Neuronal stem cell (in vitro differentiated cells): ENCODE measurements at regions not wholly inside any gene's neighbourhood (a gene's known extent, or its start where the extent isn't known, plus 50 kb on each side); places are given as distances from the start of the nearest gene placed in this dataset.

Experiments
- DNase-seq: peaks from one replicate; pipeline ENCODE4 v3.0.0-alpha.2; 2013; ENCODE audit warnings: low spot score
- H2AFZ ChIP-seq: one replicate; pipeline ENCODE4 v1.6.1; 2013; ENCODE audit warnings: mild to moderate bottlenecking, low read length, inconsistent platforms
- H2AK5ac ChIP-seq: 2 replicates; pipeline ENCODE4 v1.6.1; 2013; ENCODE audit warnings: low read depth, mild to moderate bottlenecking, inconsistent platforms, low read length, moderate library complexity, mixed read lengths
- H2BK120ac ChIP-seq: 2 replicates; pipeline ENCODE4 v1.6.1; 2013; ENCODE audit warnings: low read depth, mild to moderate bottlenecking, inconsistent platforms, low read length, moderate library complexity, mixed read lengths
- H2BK12ac ChIP-seq: one replicate; pipeline ENCODE4 v1.6.1; 2013; ENCODE audit warnings: low read length, inconsistent platforms
- H2BK15ac ChIP-seq: 2 replicates; pipeline ENCODE4 v1.6.1; 2013; ENCODE audit warnings: mild to moderate bottlenecking, low read length, inconsistent platforms, mixed read lengths
- H2BK5ac ChIP-seq: one replicate; pipeline ENCODE4 v1.6.1; 2013; ENCODE audit warnings: inconsistent platforms, mild to moderate bottlenecking, low read length, moderate library complexity
- H3K14ac ChIP-seq: one replicate; pipeline ENCODE4 v1.6.1; 2013; ENCODE audit warnings: low read length, inconsistent platforms
- H3K18ac ChIP-seq: 2 replicates; pipeline ENCODE4 v1.6.1; 2013; ENCODE audit warnings: low read length, inconsistent platforms
- H3K23ac ChIP-seq: 2 replicates; pipeline ENCODE4 v1.6.1; 2013; ENCODE audit warnings: low read depth, mild to moderate bottlenecking, mixed read lengths, low read length, inconsistent platforms; ENCODE audit not compliant: poor library complexity
- H3K27ac ChIP-seq: replicated peaks from 3 replicates; pipeline ENCODE4 v1.5.1; 2013; ENCODE audit warnings: low read length, inconsistent platforms
- H3K27me3 ChIP-seq, 3 experiments: 2 replicates each; pipeline ENCODE4 v1.6.1; 2013; ENCODE audit warnings: low read length in 3 of 3, mild to moderate bottlenecking in 2 of 3, inconsistent platforms in 1 of 3, low read depth in 1 of 3, mixed read lengths in 1 of 3, moderate library complexity in 1 of 3; ENCODE audit not compliant: control insufficient read depth in 3 of 3, insufficient read depth in 3 of 3
- H3K36me3 ChIP-seq, 2 donors: replicated peaks in 1 of 2; 2 replicates each; pipeline ENCODE4 v1.6.1; 2013; ENCODE audit warnings: low read length in 2 of 2; ENCODE audit not compliant: control insufficient read depth in 2 of 2, insufficient read depth in 2 of 2
- H3K4ac ChIP-seq: 2 replicates; pipeline ENCODE4 v1.6.1; 2013; ENCODE audit warnings: inconsistent platforms, mild to moderate bottlenecking, low read length, moderate library complexity
- H3K4me1 ChIP-seq, 2 donors: 1 replicate in 1 of 2; 2 replicates in 1 of 2; pipeline ENCODE4 v1.6.1; 2013; ENCODE audit warnings: low read length in 2 of 2, low read depth in 1 of 2; ENCODE audit not compliant: control insufficient read depth in 2 of 2, insufficient read depth in 1 of 2
- H3K4me2 ChIP-seq: one replicate; pipeline ENCODE4 v1.6.1; 2013; ENCODE audit warnings: mild to moderate bottlenecking, low read length, inconsistent platforms; ENCODE audit not compliant: insufficient read depth, poor library complexity, severe bottlenecking
- H3K4me3 ChIP-seq, 2 donors: 2 replicates each; pipeline ENCODE4 v1.5.1; 2013; ENCODE audit warnings: low read length in 2 of 2, mild to moderate bottlenecking in 2 of 2, inconsistent platforms in 1 of 2, moderate library complexity in 1 of 2
- H3K79me1 ChIP-seq: one replicate; pipeline ENCODE4 v1.6.1; 2013; ENCODE audit warnings: low read depth, mild to moderate bottlenecking, inconsistent platforms, low read length, moderate library complexity
- H3K9ac ChIP-seq: one replicate; pipeline ENCODE4 v1.6.1; 2013; ENCODE audit warnings: mild to moderate bottlenecking, low read depth, low read length, inconsistent platforms; ENCODE audit not compliant: poor library complexity
- H3K9me3 ChIP-seq, 2 donors: replicated peaks in 1 of 2; 2 replicates each; pipeline versions ENCODE3 to v1.6.1; 2013; ENCODE audit warnings: low read length in 2 of 2, mild to moderate bottlenecking in 2 of 2, inconsistent platforms in 1 of 2, low read depth in 1 of 2, mixed read lengths in 1 of 2, moderate library complexity in 1 of 2; ENCODE audit not compliant: control insufficient read depth in 2 of 2, insufficient read depth in 1 of 2
- H4K8ac ChIP-seq: one replicate; pipeline ENCODE4 v1.6.1; 2013; ENCODE audit warnings: low read depth, mild to moderate bottlenecking, inconsistent platforms, low read length, moderate library complexity
- H4K91ac ChIP-seq: one replicate; pipeline ENCODE4 v1.6.1; 2013; ENCODE audit warnings: low read length, low read depth, mild to moderate bottlenecking, inconsistent platforms; ENCODE audit not compliant: poor library complexity
- WGBS, 2 donors: extraction: QIAGEN DNeasy Blood & Tissue Kit; methylation state at CpG; one replicate each; pipeline ENCODE4 v1.1.7; 2013; ENCODE audit warnings: missing lambda C conversion rate in 2 of 2, mixed read lengths in 1 of 2; ENCODE audit not compliant: insufficient read length in 2 of 2, insufficient replicate concordance in 1 of 2; ENCODE audit errors: extremely low coverage in 2 of 2; 5-methylcytosine and 5-hydroxymethylcytosine counted together

GRCh38 chr13:74253161-74253560 lies 119.0 kb upstream of the KLF12 start:
- Histone ChIP-seq H2BK12ac (no peak overlapping the region), H3K14ac (no peak overlapping the region), H3K23ac (no peak overlapping the region), H3K18ac (no peak overlapping the region), H2AFZ (no peak overlapping the region), H2BK5ac (no peak overlapping the region), H3K4me3 (no peak overlapping the region), H4K8ac (no peak overlapping the region), H2AK5ac (no peak overlapping the region), H2BK15ac (no peak overlapping the region), H3K4me1 (no peaks in the 10 kb centered on the region), H3K9me3 (peaks cover 0 to 1% of the 10 kb centered on the region in 2 donors), H2BK120ac (no peak overlapping the region), H3K4ac (no peak overlapping the region), H3K27me3 (no peaks in the 10 kb centered on the region), H3K4me2 (no peak overlapping the region), H3K27ac (no peak overlapping the region), H3K79me1 (no peaks in the 10 kb centered on the region), H3K36me3 (no peaks in the 10 kb centered on the region), H3K9ac (no peak overlapping the region), H4K91ac (no peak overlapping the region)
- no CpG with 5 or more reads among the region's 1 CpG for WGBS, 2 donors
- no peak for DNase-seq

- Histone ChIP-seq H3K79me1 (no peaks in the 10 kb centered on the region), H3K27me3 (no peaks in the 10 kb centered on the region), H2BK12ac (no peak overlapping the region), H3K9ac (no peak overlapping the region), H3K23ac (no peak overlapping the region), H3K4me1 (no peaks in the 10 kb centered on the region), H3K18ac (no peak overlapping the region), H3K27ac (no peak overlapping the region), H3K36me3 (no peaks in the 10 kb centered on the region), H3K14ac (no peak overlapping the region), H3K9me3 (peaks cover 0 to 1% of the 10 kb centered on the region in 2 donors), H2AFZ (no peak overlapping the region), H3K4me2 (no peak overlapping the region), H2BK5ac (no peak overlapping the region), H4K91ac (no peak overlapping the region), H2AK5ac (no peak overlapping the region), H4K8ac (no peak overlapping the region), H3K4ac (no peak overlapping the region), H3K4me3 (no peak overlapping the region), H2BK15ac (no peak overlapping the region), H2BK120ac (no peak overlapping the region)
- WGBS, 2 donors, result no CpG with 5 or more reads among the region's 5 CpGs
- DNase-seq, result no peak
Observed at GRCh38 chr13:74251778-74252519, 117.7 kb upstream of the KLF12 start.

GRCh38 chr13:74250738-74251190 lies 116.6 kb upstream of the KLF12 start:
- no peak overlapping the region for H2AFZ ChIP-seq
- DNase-seq, result no peak
- no peak overlapping the region for H3K4me3 ChIP-seq
- peaks cover 0 to 1% of the 10 kb centered on the region in 2 donors for H3K9me3 ChIP-seq
- H3K4ac ChIP-seq, result no peak overlapping the region
- no peak overlapping the region for H2BK12ac ChIP-seq
- H4K91ac ChIP-seq, result no peak overlapping the region
- H4K8ac ChIP-seq, result no peak overlapping the region
- H2AK5ac ChIP-seq, result no peak overlapping the region
- no CpG with 5 or more reads among the region's 2 CpGs for WGBS, 2 donors
- no peak overlapping the region for H3K14ac ChIP-seq
- no peak overlapping the region for H3K9ac ChIP-seq
- H3K79me1 ChIP-seq, result no peaks in the 10 kb centered on the region
- no peak overlapping the region for H3K18ac ChIP-seq
- peaks cover 2 to 6% of the 10 kb centered on the region in 2 donors for H3K4me1 ChIP-seq
- H3K36me3 ChIP-seq, result no peaks in the 10 kb centered on the region
- H3K27ac ChIP-seq, result no peak overlapping the region
- no peak overlapping the region for H3K23ac ChIP-seq
- no peak overlapping the region for H2BK120ac ChIP-seq
- no peak overlapping the region for H3K4me2 ChIP-seq
- no peak overlapping the region for H2BK15ac ChIP-seq
- H2BK5ac ChIP-seq, result no peak overlapping the region
- H3K27me3 ChIP-seq, result no peaks in the 10 kb centered on the region

- Histone ChIP-seq H2AFZ (no peak overlapping the region), H3K23ac (no peak overlapping the region), H2BK120ac (no peak overlapping the region), H4K8ac (no peak overlapping the region), H3K18ac (no peak overlapping the region), H3K27ac (no peak overlapping the region), H2BK15ac (no peak overlapping the region), H2BK12ac (no peak overlapping the region), H3K79me1 (no peaks in the 10 kb centered on the region), H3K9ac (no peak overlapping the region), H3K4me3 (no peak overlapping the region), H2BK5ac (no peak overlapping the region), H3K36me3 (no peaks in the 10 kb centered on the region), H3K14ac (no peak overlapping the region), H4K91ac (no peak overlapping the region), H3K9me3 (peaks cover 0 to 1% of the 10 kb centered on the region in 2 donors), H3K4me1 (peaks cover 2 to 6% of the 10 kb centered on the region in 2 donors), H2AK5ac (no peak overlapping the region), H3K4me2 (no peak overlapping the region), H3K27me3 (no peaks in the 10 kb centered on the region), H3K4ac (no peak overlapping the region)
- WGBS, 2 donors, result no CpG with 5 or more reads among the region's 4 CpGs
- no peak for DNase-seq
Observed at GRCh38 chr13:74248477-74248876, 114.3 kb upstream of the KLF12 start.
